ENCODE measurements at regions not wholly inside any gene's neighbourhood (a gene's known extent, or its start where the extent isn't known, plus 50 kb on each side); places are given as distances from the start of the nearest gene placed in this dataset.

GRCh38 chr14:46322076-46322475 lies 329.5 kb downstream of the RPL10L start:
- Histone ChIP-seq H3K36me3 (no peaks in the 10 kb centered on the region), H3K27me3 (no peaks in the 10 kb centered on the region), H3K4me1 (no peaks in the 10 kb centered on the region), H3K4me3 (no peak overlapping the region), H3K27ac (no peak overlapping the region), H3K9me3 (no peaks in the 10 kb centered on the region)
- TF ChIP-seq POLR2A (IDR thresholded peaks at IDR 0.05), result no peak
- TF ChIP-seq CTCF (IDR thresholded peaks at IDR 0.05), result no peak
- WGBS, 5 donors, result 46 to 65% (median 56%) methylated on average over 1 of the region's 1 CpG
- no peak for DNase-seq
- intact Hi-C loops (cut with DNase I; ENCODE audit: low total_unique reads), result no loop called here

GRCh38 chr14:46306267-46306666 lies 345.3 kb downstream of the RPL10L start:
- intact Hi-C loops (cut with DNase I; ENCODE audit: low total_unique reads), result no loop called here
- no peaks in the 10 kb centered on the region for H3K36me3 ChIP-seq
- no peak overlapping the region for H3K4me3 ChIP-seq
- 59 to 68% (median 66%) methylated on average over 2 of the region's 2 CpGs for WGBS, 5 donors
- TF ChIP-seq POLR2A (IDR thresholded peaks at IDR 0.05) (no peak), POLR2AphosphoS5 (IDR thresholded peaks at IDR 0.05) (no peak), CTCF (IDR thresholded peaks at IDR 0.05) (no peak), EP300 (IDR thresholded peaks at IDR 0.05) (no peak)
- DNase-seq, result no peak
- no peaks in the 10 kb centered on the region for H3K27me3 ChIP-seq
- no peak overlapping the region for H3K27ac ChIP-seq
- no peaks in the 10 kb centered on the region for H3K4me1 ChIP-seq
- no peaks in the 10 kb centered on the region for H3K9me3 ChIP-seq

GRCh38 chr14:46300765-46301164 lies 350.8 kb downstream of the RPL10L start:
- Histone ChIP-seq H3K4me1 (no peaks in the 10 kb centered on the region), H3K27me3 (no peaks in the 10 kb centered on the region), H3K36me3 (no peaks in the 10 kb centered on the region), H3K27ac (no peak overlapping the region), H3K4me3 (no peak overlapping the region), H3K9me3 (peaks cover 0 to 6% (median 2%) of the 10 kb centered on the region in 4 donors)
- no peak for DNase-seq
- WGBS, 5 donors, result 88 to 98% (median 95%) methylated on average over 2 of the region's 2 CpGs
- intact Hi-C loops (cut with DNase I; ENCODE audit: low total_unique reads), result no loop called here
- TF ChIP-seq POLR2A (IDR thresholded peaks at IDR 0.05) (no peak), EP300 (IDR thresholded peaks at IDR 0.05) (no peak)

GRCh38 chr14:46290706-46291105 lies 360.9 kb downstream of the RPL10L start:
- no peaks in the 10 kb centered on the region for H3K27me3 ChIP-seq
- DNase-seq, result no peak

GRCh38 chr14:46279776-46280175 lies 371.8 kb downstream of the RPL10L start:
- Histone ChIP-seq H3K36me3 (no peaks in the 10 kb centered on the region), H3K27ac (no peak overlapping the region), H3K9me3 (no peaks in the 10 kb centered on the region), H3K27me3 (no peaks in the 10 kb centered on the region), H3K4me1 (no peaks in the 10 kb centered on the region), H3K4me3 (no peak overlapping the region)
- TF ChIP-seq POLR2AphosphoS5 (IDR thresholded peaks at IDR 0.05) (no peak), EP300 (IDR thresholded peaks at IDR 0.05) (no peak)
- WGBS, 5 donors, result 64 to 78% (median 74%) methylated on average over 1 of the region's 1 CpG
- no peak for DNase-seq
- intact Hi-C loops (cut with DNase I; ENCODE audit: low total_unique reads), result no loop called here

More at GRCh38 chr14:46290706-46291105, 360.9 kb downstream of the RPL10L start:
- TF ChIP-seq POLR2A (IDR thresholded peaks at IDR 0.05) (no peak), EP300 (IDR thresholded peaks at IDR 0.05) (no peak), CTCF (IDR thresholded peaks at IDR 0.05) (no peak), POLR2AphosphoS5 (IDR thresholded peaks at IDR 0.05) (no peak)
- H3K27ac ChIP-seq, result no peak overlapping the region
- intact Hi-C loops (cut with DNase I; ENCODE audit: low total_unique reads), result no loop called here
- H3K9me3 ChIP-seq, result peaks cover 0 to 10% (median 2%) of the 10 kb centered on the region in 4 donors
- H3K4me3 ChIP-seq, result no peak overlapping the region
- H3K4me1 ChIP-seq, result no peaks in the 10 kb centered on the region
- H3K36me3 ChIP-seq, result no peaks in the 10 kb centered on the region
